ENCODE measurements at regions not wholly inside any gene's neighbourhood (a gene's known extent, or its start where the extent isn't known, plus 50 kb on each side); places are given as distances from the start of the nearest gene placed in this dataset.

GRCh38 chr5:88395264-88395663, 126.6 kb upstream of the TMEM161B start:
- no peak for DNase-seq
- peaks cover 13% of the 10 kb centered on the region for H3K4me1 ChIP-seq (ENCODE audit: insufficient read depth, low read length)
- H2BK5ac ChIP-seq (ENCODE audit: insufficient read length, low read length) = no peak overlapping the region
- no peak for TF ChIP-seq CTCF (conservative IDR thresholded peaks at IDR 0.05)
- H3K14ac ChIP-seq (ENCODE audit: insufficient read depth, low read length) = no peak overlapping the region
- H2BK12ac ChIP-seq (ENCODE audit: insufficient read length, low read depth, low read length) = no peak overlapping the region
- no peaks in the 10 kb centered on the region for H3K79me1 ChIP-seq (ENCODE audit: insufficient read depth, low read depth, low read length, poor library complexity, severe bottlenecking)
- H3K27ac Mint-ChIP-seq = no peak overlapping the region
- H3K4ac ChIP-seq (ENCODE audit: low read depth, low read length) = no peak overlapping the region
- H4K8ac ChIP-seq (replicated peaks; ENCODE audit: insufficient read length, low read depth, low read length) = no peak overlapping the region
- H2BK120ac ChIP-seq (ENCODE audit: low read depth, low read length, poor library complexity, severe bottlenecking) = no peak overlapping the region
- no peak overlapping the region for H2AK5ac ChIP-seq (ENCODE audit: insufficient read length, low read length)
- WGBS (ENCODE audit: extremely low coverage, insufficient read length, low lambda C conversion rate) = no CpG with 5 or more reads among the region's 4 CpGs
- no peak overlapping the region for H3K4me2 ChIP-seq (ENCODE audit: insufficient read depth, insufficient read length, low read length)
- no peaks in the 10 kb centered on the region for H3K79me2 ChIP-seq (ENCODE audit: insufficient read depth, low read length)
- peaks cover 4% of the 10 kb centered on the region; the same call in 1 of the 2 replicates for H3K27me3 Mint-ChIP-seq (ENCODE audit: low read depth)
- no peaks in the 10 kb centered on the region for H3K36me3 Mint-ChIP-seq (ENCODE audit: insufficient read depth in 1 of 3, low read depth in 3 of 3)
- H3K9me3 Mint-ChIP-seq = no peaks in the 10 kb centered on the region
- H3K9me3 ChIP-seq (ENCODE audit: control insufficient read depth, low read depth, low read length) = no peaks in the 10 kb centered on the region
- no peak overlapping the region for H3K56ac ChIP-seq (ENCODE audit: insufficient read length, low read depth, low read length)
- no peaks in the 10 kb centered on the region for H4K20me1 ChIP-seq (ENCODE audit: control insufficient read depth, insufficient read depth, insufficient read length)
- H4K91ac ChIP-seq (ENCODE audit: insufficient read length, low read depth, low read length) = no peak overlapping the region
- H3K18ac ChIP-seq (ENCODE audit: insufficient read length, low read depth, low read length) = no peak overlapping the region
- no peak overlapping the region for H3K9ac ChIP-seq (ENCODE audit: extremely low read depth, insufficient read length, low read length)
- H2BK15ac ChIP-seq (ENCODE audit: low read depth, low read length) = no peak overlapping the region
- H3T11ph ChIP-seq (ENCODE audit: low read length) = no peak overlapping the region
- H3K23me2 ChIP-seq (ENCODE audit: insufficient read length, low read depth, low read length, poor library complexity, severe bottlenecking) = no peaks in the 10 kb centered on the region
- H3K27ac ChIP-seq (ENCODE audit: insufficient read length, low read depth, low read length) = no peak overlapping the region
- no peak overlapping the region for H2BK20ac ChIP-seq (ENCODE audit: low read depth, low read length, poor library complexity, severe bottlenecking)
- no peak overlapping the region for H3K4me3 Mint-ChIP-seq
- no peak overlapping the region for H2AFZ ChIP-seq (ENCODE audit: low read length)
- peaks cover 70 to 79% of the 10 kb centered on the region in 2 experiments for H3K4me1 Mint-ChIP-seq
- H4K5ac ChIP-seq (ENCODE audit: insufficient read length, low read depth, low read length) = no peak overlapping the region
- no peak overlapping the region for H3K23ac ChIP-seq (ENCODE audit: insufficient read length, low read depth, low read length)
- H3K27me3 ChIP-seq (ENCODE audit: insufficient read depth, low read length) = no peaks in the 10 kb centered on the region; the same call in 1 of the 2 replicates
